Spinal cord (tissue), 1 donor: ENCODE measurements at regions not wholly inside any gene's neighbourhood (a gene's known extent, or its start where the extent isn't known, plus 50 kb on each side); places are given as distances from the start of the nearest gene placed in this dataset. TPM values are rescaled to one million over a fixed set of nuclear protein-coding genes. Genes with fewer than 3 reads are reported as not detected.

Experiments
- small RNA-seq: library from RNA; depleted of rRNA; stranded (forward); fragments of <200 nt; gene quantifications from one replicate; pipeline ENCODE3, GENCODE V24; 2014; ENCODE audit warnings: low replicate concordance

Small RNA genes in the stretch of these regions (small RNA-seq; reads per million reads assigned to genes)
- gene AC074198.2 (not detected), gene RNU6-284P (not detected)
